DMS153 (cell line): ENCODE measurements at regions not wholly inside any gene's neighbourhood (a gene's known extent, or its start where the extent isn't known, plus 50 kb on each side); places are given as distances from the start of the nearest gene placed in this dataset.

Experiments used
- DNase-seq: peaks from one replicate; lab custom pipeline; 2025; lab: John Stamatoyannopoulos, UW

GRCh38 chr6:112725541-112726085 lies 378.5 kb downstream of the RFPL4B start:
- no peak for DNase-seq

GRCh38 chr6:112735129-112735528 lies 388.0 kb downstream of the RFPL4B start:
- DNase-seq, result no peak

GRCh38 chr6:112739766-112740165 lies 392.6 kb downstream of the RFPL4B start:
- no peak for DNase-seq

GRCh38 chr6:112743323-112743722 lies 396.2 kb downstream of the RFPL4B start:
- DNase-seq, result no peak

- no peak for DNase-seq
Measured at GRCh38 chr6:112744827-112745226, 397.7 kb downstream of the RFPL4B start.

GRCh38 chr6:112745765-112746164 lies 398.6 kb downstream of the RFPL4B start:
- no peak for DNase-seq

- no peak for DNase-seq
Measured at GRCh38 chr6:112749673-112750072, 402.5 kb downstream of the RFPL4B start.

GRCh38 chr6:112752305-112752704 lies 405.2 kb downstream of the RFPL4B start:
- DNase-seq, result no peak

GRCh38 chr6:112752791-112753190 lies 405.7 kb downstream of the RFPL4B start:
- no peak for DNase-seq

GRCh38 chr6:112760831-112761230 lies 413.7 kb downstream of the RFPL4B start:
- no peak for DNase-seq

GRCh38 chr6:112761740-112762139 lies 414.6 kb downstream of the RFPL4B start:
- no peak for DNase-seq

GRCh38 chr6:112764377-112764776 lies 417.2 kb downstream of the RFPL4B start:
- no peak for DNase-seq

- no peak for DNase-seq
Measured at GRCh38 chr6:112770308-112770707, 423.2 kb downstream of the RFPL4B start.

GRCh38 chr6:112773187-112773586 lies 426.1 kb downstream of the RFPL4B start:
- no peak for DNase-seq

GRCh38 chr6:112774319-112774718 lies 427.2 kb downstream of the RFPL4B start:
- no peak for DNase-seq

- DNase-seq, result no peak
Measured at GRCh38 chr6:112780498-112781096, 433.5 kb downstream of the RFPL4B start.

GRCh38 chr6:112781241-112781640 lies 434.1 kb downstream of the RFPL4B start:
- no peak for DNase-seq

- no peak for DNase-seq
Measured at GRCh38 chr6:112785408-112785807, 438.3 kb downstream of the RFPL4B start.

GRCh38 chr6:112786801-112787200 lies 439.7 kb downstream of the RFPL4B start:
- no peak for DNase-seq

GRCh38 chr6:112787371-112787770 lies 440.2 kb downstream of the RFPL4B start:
- no peak for DNase-seq

GRCh38 chr6:112795316-112795715 lies 448.2 kb downstream of the RFPL4B start:
- no peak for DNase-seq

GRCh38 chr6:112796712-112797111 lies 449.6 kb downstream of the RFPL4B start:
- DNase-seq, result no peak

GRCh38 chr6:112799889-112800288 lies 452.8 kb downstream of the RFPL4B start:
- no peak for DNase-seq

- no peak for DNase-seq
Measured at GRCh38 chr6:112800439-112800838, 453.3 kb downstream of the RFPL4B start.
